ENCODE measurements at regions not wholly inside any gene's neighbourhood (a gene's known extent, or its start where the extent isn't known, plus 50 kb on each side); places are given as distances from the start of the nearest gene placed in this dataset.

DNA sequence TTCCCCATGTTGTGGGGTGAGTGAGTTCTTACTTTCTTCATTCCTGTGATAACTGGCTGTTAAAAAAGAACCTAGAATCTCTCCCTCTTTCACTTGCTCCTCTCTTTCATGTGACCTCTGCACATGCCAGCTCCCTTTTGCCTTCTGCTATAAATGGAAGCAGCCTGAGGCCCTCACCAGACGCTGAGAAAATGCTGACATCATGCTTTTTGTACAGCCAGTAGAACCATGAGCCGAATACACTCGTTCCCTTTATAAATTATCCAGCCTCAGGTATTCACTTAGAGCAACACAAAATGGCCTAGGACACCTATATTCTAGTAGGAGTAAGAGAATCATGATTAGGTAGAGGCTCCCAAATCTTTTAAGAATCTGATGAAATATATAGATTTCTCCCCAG, 333.5 kb downstream of the LRIG3 start:
- TF ChIP-seq ZFX (IDR thresholded peaks at IDR 0.05): no peak
- TF ChIP-seq, protein P1, sequence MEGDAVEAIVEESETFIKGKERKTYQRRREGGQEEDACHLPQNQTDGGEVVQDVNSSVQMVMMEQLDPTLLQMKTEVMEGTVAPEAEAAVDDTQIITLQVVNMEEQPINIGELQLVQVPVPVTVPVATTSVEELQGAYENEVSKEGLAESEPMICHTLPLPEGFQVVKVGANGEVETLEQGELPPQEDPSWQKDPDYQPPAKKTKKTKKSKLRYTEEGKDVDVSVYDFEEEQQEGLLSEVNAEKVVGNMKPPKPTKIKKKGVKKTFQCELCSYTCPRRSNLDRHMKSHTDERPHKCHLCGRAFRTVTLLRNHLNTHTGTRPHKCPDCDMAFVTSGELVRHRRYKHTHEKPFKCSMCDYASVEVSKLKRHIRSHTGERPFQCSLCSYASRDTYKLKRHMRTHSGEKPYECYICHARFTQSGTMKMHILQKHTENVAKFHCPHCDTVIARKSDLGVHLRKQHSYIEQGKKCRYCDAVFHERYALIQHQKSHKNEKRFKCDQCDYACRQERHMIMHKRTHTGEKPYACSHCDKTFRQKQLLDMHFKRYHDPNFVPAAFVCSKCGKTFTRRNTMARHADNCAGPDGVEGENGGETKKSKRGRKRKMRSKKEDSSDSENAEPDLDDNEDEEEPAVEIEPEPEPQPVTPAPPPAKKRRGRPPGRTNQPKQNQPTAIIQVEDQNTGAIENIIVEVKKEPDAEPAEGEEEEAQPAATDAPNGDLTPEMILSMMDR (conservative IDR thresholded peaks at IDR 0.05): no peak

DNA sequence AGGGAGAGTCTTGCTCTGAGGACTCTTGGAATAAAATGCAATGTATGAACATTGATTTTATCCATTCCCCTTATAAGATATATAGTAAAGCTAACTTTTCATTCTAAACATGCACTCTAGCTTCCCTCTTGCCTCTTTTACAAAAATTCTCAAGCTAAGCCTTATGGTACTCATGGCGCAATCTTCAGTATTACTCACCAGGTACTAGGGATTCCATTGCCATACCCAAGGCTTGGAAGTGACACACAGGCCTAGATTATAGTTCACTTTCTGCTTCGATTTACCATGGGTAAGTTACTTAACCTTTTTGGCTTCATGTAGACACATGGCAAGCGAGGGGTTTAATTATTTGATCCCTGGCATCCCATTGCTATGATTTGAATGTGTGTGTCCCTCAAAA, 331.5 kb downstream of the LRIG3 start:
- H3K27ac ChIP-seq: no peak overlapping the region
- no peak for TF ChIP-seq ZFX (IDR thresholded peaks at IDR 0.05)
- TF ChIP-seq, protein P1 (conservative IDR thresholded peaks at IDR 0.05): no peak

More for the DNA sequence above, 333.5 kb downstream of the LRIG3 start:
- no peak overlapping the region for H3K27ac ChIP-seq

DNA sequence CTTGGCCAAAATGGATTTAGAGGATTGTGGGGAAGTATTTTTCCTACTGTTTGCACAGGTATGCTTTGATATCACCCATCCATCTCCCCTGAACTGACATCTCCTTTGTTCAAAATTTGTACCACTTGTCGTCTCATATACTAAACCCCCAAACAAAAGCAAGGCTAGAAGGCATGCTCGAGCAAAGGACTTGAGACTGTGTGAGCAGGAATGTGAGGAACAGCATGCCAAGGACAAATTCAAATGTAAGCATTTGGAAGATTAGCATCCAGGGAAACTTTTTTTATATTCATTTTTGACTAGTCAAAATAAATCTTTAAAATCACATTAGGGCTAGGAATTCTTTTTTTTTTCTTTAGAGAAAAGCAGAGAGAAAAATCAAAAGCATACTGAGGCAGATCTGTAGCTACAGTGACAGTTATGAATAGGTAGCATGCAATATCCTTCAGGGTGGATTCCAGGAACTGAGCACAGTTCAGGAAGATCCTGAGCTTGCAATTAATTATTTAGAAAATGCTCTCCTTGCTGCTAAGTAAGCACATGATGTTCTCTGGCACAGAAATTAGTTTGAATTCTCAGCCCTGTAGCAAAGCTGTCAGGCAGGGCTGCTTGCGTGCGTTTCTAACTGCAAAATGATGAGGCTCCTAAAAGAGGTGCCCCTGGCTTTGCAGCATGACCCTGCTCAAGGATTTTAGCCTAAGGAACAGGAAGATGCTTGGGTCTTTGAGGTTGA, 327.7 kb downstream of the LRIG3 start:
- no peak overlapping the region for H3K27ac ChIP-seq
- no peak for TF ChIP-seq ZFX (IDR thresholded peaks at IDR 0.05)
- TF ChIP-seq, protein P1 (conservative IDR thresholded peaks at IDR 0.05): no peak

DNA sequence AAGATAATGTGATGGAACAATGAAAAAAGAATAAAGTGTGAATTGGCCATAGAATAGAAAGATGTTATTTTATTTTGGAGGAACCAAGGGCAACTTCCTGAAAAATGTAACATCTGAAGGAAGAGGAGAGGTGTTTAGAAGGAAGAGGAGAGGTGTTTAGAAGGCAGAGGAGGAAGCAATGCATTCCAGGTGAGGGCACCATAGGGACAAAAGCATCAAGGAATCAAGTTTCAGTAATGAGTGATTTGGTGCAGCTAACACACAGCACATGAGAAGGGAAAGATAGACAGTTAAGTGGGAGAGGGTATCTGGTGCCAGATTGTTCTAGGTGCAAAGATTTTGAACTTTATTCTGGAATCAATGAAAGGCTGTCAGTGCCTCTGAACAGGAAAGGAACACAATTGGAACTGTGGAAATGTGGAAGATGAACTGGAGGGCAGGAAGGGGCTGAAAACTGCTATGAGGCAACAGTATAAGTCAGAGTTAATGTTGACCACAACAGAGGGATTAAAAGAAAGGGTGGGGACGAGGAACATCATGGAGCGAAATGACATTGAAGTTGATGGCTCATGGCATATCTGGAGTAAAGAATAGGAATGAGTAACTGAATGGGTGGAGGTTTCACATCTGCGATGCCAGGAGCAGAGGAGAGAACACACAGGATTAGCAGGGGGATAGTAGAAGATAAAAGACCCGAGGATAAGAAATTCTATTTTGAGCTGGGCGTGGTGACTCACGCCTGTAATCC, 326.6 kb downstream of the LRIG3 start:
- TF ChIP-seq, protein P1 (conservative IDR thresholded peaks at IDR 0.05): no peak
- no peak for TF ChIP-seq ZFX (IDR thresholded peaks at IDR 0.05)

DNA sequence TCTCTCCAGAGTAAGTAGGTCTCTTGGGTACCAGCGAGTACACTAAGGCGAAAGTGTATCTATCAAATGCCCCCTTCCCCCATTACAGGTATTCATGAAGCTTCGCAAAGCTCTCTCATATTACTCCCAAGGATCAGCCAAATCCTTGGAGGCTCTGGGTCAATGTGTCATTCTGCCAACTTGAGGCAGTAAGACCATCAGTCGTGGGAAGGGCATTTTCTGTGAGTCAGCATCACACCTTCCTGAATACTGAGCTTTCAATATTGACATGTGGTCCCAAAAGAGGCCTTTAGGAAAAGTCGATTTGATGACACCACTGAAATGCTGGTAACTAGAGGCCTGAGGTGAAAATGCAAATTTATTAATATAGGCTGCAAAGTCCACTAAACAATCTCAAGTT, 323.9 kb downstream of the LRIG3 start:
- no peak overlapping the region for H3K27ac ChIP-seq
- TF ChIP-seq, protein P1 (conservative IDR thresholded peaks at IDR 0.05): no peak
- TF ChIP-seq ZFX (IDR thresholded peaks at IDR 0.05): no peak

More for the DNA sequence above, 326.6 kb downstream of the LRIG3 start:
- H3K27ac ChIP-seq: no peak overlapping the region

DNA sequence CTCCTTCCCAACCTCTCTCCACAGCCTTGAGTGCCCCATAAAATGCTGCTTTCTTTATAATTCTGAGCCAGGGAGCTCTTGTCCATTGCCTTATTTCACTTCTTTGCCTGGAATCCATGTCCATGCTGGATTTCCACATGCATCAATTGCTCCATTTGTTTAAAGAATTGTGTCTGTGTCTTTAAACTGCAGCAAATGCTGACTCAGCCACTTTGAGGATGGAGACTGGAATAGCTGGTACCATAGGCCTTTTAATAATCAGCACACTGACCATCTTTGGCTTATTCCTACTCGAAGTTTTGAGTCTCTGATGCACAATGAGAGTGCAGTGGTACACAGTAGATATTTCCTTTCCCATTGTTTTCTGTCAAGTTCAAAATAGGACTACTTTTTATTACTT, 318.8 kb downstream of the LRIG3 start:
- no peak for TF ChIP-seq ZFX (IDR thresholded peaks at IDR 0.05)
- H3K27ac ChIP-seq: no peak overlapping the region

DNA sequence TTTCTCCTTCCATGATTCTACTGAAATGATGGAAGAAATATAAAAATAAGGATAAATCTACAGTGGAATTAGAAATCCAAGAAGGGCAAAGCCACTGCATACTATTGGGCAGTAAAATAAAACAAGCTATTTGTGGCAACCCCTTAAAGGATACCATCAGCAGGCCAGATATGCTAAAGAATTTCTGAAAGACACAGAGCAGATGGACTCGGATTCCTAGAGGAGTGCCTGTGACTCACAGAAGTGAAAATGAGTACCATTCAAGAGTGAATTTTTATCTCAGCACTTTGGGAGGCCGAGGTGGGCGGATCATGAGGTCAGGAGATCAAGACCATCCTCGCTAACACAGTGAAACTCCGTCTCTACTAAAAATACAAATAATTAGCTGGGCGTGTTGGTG, 318.1 kb downstream of the LRIG3 start:
- H3K27ac ChIP-seq: no peak overlapping the region
- TF ChIP-seq, protein P1 (conservative IDR thresholded peaks at IDR 0.05): no peak
- TF ChIP-seq ZFX (IDR thresholded peaks at IDR 0.05): no peak

Measured in C4-2B (cell line).